ENCODE measurements at regions not wholly inside any gene's neighbourhood (a gene's known extent, or its start where the extent isn't known, plus 50 kb on each side); places are given as distances from the start of the nearest gene placed in this dataset.

- TF ChIP-seq POLR2A (IDR thresholded peaks at IDR 0.05; ENCODE audit: low read depth, low read length), result no peak
- no peak for TF ChIP-seq POLR2AphosphoS5 (IDR thresholded peaks at IDR 0.05; ENCODE audit: low read depth, low read length)
- no peak for TF ChIP-seq TAF1 (IDR thresholded peaks at IDR 0.05; ENCODE audit: borderline replicate concordance, low read depth, low read length)
Observed at GRCh38 chr2:120517751-120518469, 172.0 kb downstream of the INHBB start.
